ENCODE measurements at regions not wholly inside any gene's neighbourhood (a gene's known extent, or its start where the extent isn't known, plus 50 kb on each side); places are given as distances from the start of the nearest gene placed in this dataset.

GRCh38 chr9:90967145-90967538 lies 165.5 kb downstream of the SYK start:
- Histone ChIP-seq H3K4me1 (ENCODE audit: control insufficient read depth in 1 of 2, extremely low read depth in 1 of 2, insufficient read depth in 2 of 2, low read length in 2 of 2) (peaks cover 0 to 2% of the 10 kb centered on the region in 2 experiments), H3K9me3 (no peaks in the 10 kb centered on the region), H3K4me3 (ENCODE audit: control insufficient read depth in 1 of 2, extremely low read depth in 1 of 2, low read length in 1 of 2) (no peak overlapping the region), H3K27me3 (replicated peaks in 1 of 2; ENCODE audit: control insufficient read depth in 2 of 2, extremely low read depth in 1 of 2, insufficient read depth in 2 of 2, low read length in 1 of 2) (peaks cover 0 to 24% of the 10 kb centered on the region in 2 experiments), H3K27ac (ENCODE audit: low read length) (no peak overlapping the region), H3K36me3 (ENCODE audit: control insufficient read depth in 2 of 2, extremely low read depth in 1 of 2, insufficient read depth in 1 of 2, low read length in 1 of 2) (no peaks in the 10 kb centered on the region)
- POLR2A ChIA-PET, result no interaction called here
- Mint-ChIP-seq H3K27ac (no peak overlapping the region), H3K9me3 (peaks cover 0 to 2% (median 0%) of the 10 kb centered on the region in 3 donors), H3K27me3 (peaks cover 27 to 31% of the 10 kb centered on the region in 2 donors), H3K4me1 (peaks cover 3 to 13% (median 4%) of the 10 kb centered on the region in 3 donors), H3K4me3 (no peak overlapping the region), H3K36me3 (no peaks in the 10 kb centered on the region)
- no peak for ATAC-seq (replicated peaks in 1 of 4)
- CTCF ChIA-PET, result no interaction called here
- no CpG with 5 or more reads among the region's 7 CpGs for WGBS (ENCODE audit: insufficient coverage)
- DNase-seq, result no peak

- 93% methylated on average over 3 of the region's 10 CpGs for WGBS (ENCODE audit: insufficient coverage)
- Histone ChIP-seq H3K27ac (ENCODE audit: low read length) (no peak overlapping the region), H3K4me1 (ENCODE audit: control insufficient read depth in 1 of 2, extremely low read depth in 1 of 2, insufficient read depth in 2 of 2, low read length in 2 of 2) (peaks cover 0 to 2% of the 10 kb centered on the region in 2 experiments), H3K36me3 (ENCODE audit: control insufficient read depth in 2 of 2, extremely low read depth in 1 of 2, insufficient read depth in 1 of 2, low read length in 1 of 2) (no peaks in the 10 kb centered on the region), H3K9me3 (no peaks in the 10 kb centered on the region), H3K27me3 (replicated peaks in 1 of 2; ENCODE audit: control insufficient read depth in 2 of 2, extremely low read depth in 1 of 2, insufficient read depth in 2 of 2, low read length in 1 of 2) (peaks cover 0 to 23% of the 10 kb centered on the region in 2 experiments), H3K4me3 (ENCODE audit: control insufficient read depth in 1 of 2, extremely low read depth in 1 of 2, low read length in 1 of 2) (no peak overlapping the region)
- Mint-ChIP-seq H3K4me3 (no peak overlapping the region), H3K27me3 (peaks cover 17 to 19% of the 10 kb centered on the region in 2 donors), H3K9me3 (no peaks in the 10 kb centered on the region), H3K4me1 (peaks cover 3 to 4% (median 4%) of the 10 kb centered on the region in 3 donors), H3K27ac (no peak overlapping the region), H3K36me3 (no peaks in the 10 kb centered on the region)
- ChIA-PET POLR2A (no interaction called here), CTCF (no interaction called here)
- ATAC-seq (replicated peaks in 1 of 4) (no peak), DNase-seq (no peak)
Measured at GRCh38 chr9:90969021-90969675, 167.5 kb downstream of the SYK start.

GRCh38 chr9:90970608-90971007 lies 169.0 kb downstream of the SYK start:
- ChIA-PET CTCF (no interaction called here), POLR2A (no interaction called here)
- DNase-seq, result no peak
- H3K4me1 Mint-ChIP-seq, result peaks cover 0 to 3% (median 0%) of the 10 kb centered on the region in 3 donors
- Histone ChIP-seq H3K4me1 (ENCODE audit: control insufficient read depth in 1 of 2, extremely low read depth in 1 of 2, insufficient read depth in 2 of 2, low read length in 2 of 2) (no peaks in the 10 kb centered on the region), H3K27me3 (replicated peaks in 1 of 2; ENCODE audit: control insufficient read depth in 2 of 2, extremely low read depth in 1 of 2, insufficient read depth in 2 of 2, low read length in 1 of 2) (peaks cover 0 to 10% of the 10 kb centered on the region in 2 experiments), H3K4me3 (ENCODE audit: control insufficient read depth in 1 of 2, extremely low read depth in 1 of 2, low read length in 1 of 2) (no peak overlapping the region), H3K27ac (ENCODE audit: low read length) (no peak overlapping the region), H3K9me3 (no peaks in the 10 kb centered on the region), H3K36me3 (ENCODE audit: control insufficient read depth in 2 of 2, extremely low read depth in 1 of 2, insufficient read depth in 1 of 2, low read length in 1 of 2) (no peaks in the 10 kb centered on the region)
- ATAC-seq (replicated peaks in 1 of 4), result no peak
- H3K4me3 Mint-ChIP-seq, result no peak overlapping the region
- H3K27ac Mint-ChIP-seq, result no peak overlapping the region
- no peaks in the 10 kb centered on the region for H3K9me3 Mint-ChIP-seq
- WGBS (ENCODE audit: insufficient coverage), result 92% methylated on average over 2 of the region's 9 CpGs
- H3K27me3 Mint-ChIP-seq, result peaks cover 2 to 14% of the 10 kb centered on the region in 2 donors
- H3K36me3 Mint-ChIP-seq, result no peaks in the 10 kb centered on the region

- no peaks in the 10 kb centered on the region for H3K9me3 ChIP-seq
- DNase-seq (no peak), ATAC-seq (replicated peaks in 1 of 4) (no peak)
- peaks cover 0 to 9% of the 10 kb centered on the region in 2 experiments for H3K27me3 ChIP-seq (replicated peaks in 1 of 2; ENCODE audit: control insufficient read depth in 2 of 2, extremely low read depth in 1 of 2, insufficient read depth in 2 of 2, low read length in 1 of 2)
- no peak overlapping the region for H3K27ac ChIP-seq (ENCODE audit: low read length)
- H3K4me1 Mint-ChIP-seq, result no peaks in the 10 kb centered on the region
- no peaks in the 10 kb centered on the region for H3K36me3 ChIP-seq (ENCODE audit: control insufficient read depth in 2 of 2, extremely low read depth in 1 of 2, insufficient read depth in 1 of 2, low read length in 1 of 2)
- no peaks in the 10 kb centered on the region for H3K36me3 Mint-ChIP-seq
- no peaks in the 10 kb centered on the region for H3K9me3 Mint-ChIP-seq
- H3K4me1 ChIP-seq (ENCODE audit: control insufficient read depth in 1 of 2, extremely low read depth in 1 of 2, insufficient read depth in 2 of 2, low read length in 2 of 2), result no peaks in the 10 kb centered on the region
- POLR2A ChIA-PET, result no interaction called here
- H3K27me3 Mint-ChIP-seq, result peaks cover 0 to 8% of the 10 kb centered on the region in 2 donors
- no peak overlapping the region for H3K27ac Mint-ChIP-seq
- H3K4me3 Mint-ChIP-seq, result no peak overlapping the region
- no peak overlapping the region for H3K4me3 ChIP-seq (ENCODE audit: control insufficient read depth in 1 of 2, extremely low read depth in 1 of 2, low read length in 1 of 2)
- 90% methylated on average over 5 of the region's 6 CpGs for WGBS (ENCODE audit: insufficient coverage)
- CTCF ChIA-PET, result no interaction called here
Measured at GRCh38 chr9:90972057-90972456, 170.4 kb downstream of the SYK start.

GRCh38 chr9:90974016-90974415 lies 172.4 kb downstream of the SYK start:
- POLR2A ChIA-PET, result no interaction called here
- no peaks in the 10 kb centered on the region for H3K36me3 ChIP-seq (ENCODE audit: control insufficient read depth in 2 of 2, extremely low read depth in 1 of 2, insufficient read depth in 1 of 2, low read length in 1 of 2)
- no peaks in the 10 kb centered on the region for H3K36me3 Mint-ChIP-seq
- no peaks in the 10 kb centered on the region for H3K9me3 ChIP-seq
- H3K4me1 ChIP-seq (ENCODE audit: control insufficient read depth in 1 of 2, extremely low read depth in 1 of 2, insufficient read depth in 2 of 2, low read length in 2 of 2), result no peaks in the 10 kb centered on the region
- peaks cover 8 to 12% of the 10 kb centered on the region in 2 donors for H3K27me3 Mint-ChIP-seq
- no peak for ATAC-seq (replicated peaks in 1 of 4)
- H3K27ac ChIP-seq (ENCODE audit: low read length), result no peak overlapping the region
- H3K4me1 Mint-ChIP-seq, result no peaks in the 10 kb centered on the region
- H3K27ac Mint-ChIP-seq, result no peak overlapping the region
- H3K4me3 ChIP-seq (ENCODE audit: control insufficient read depth in 1 of 2, extremely low read depth in 1 of 2, low read length in 1 of 2), result no peak overlapping the region
- DNase-seq, result no peak
- no peaks in the 10 kb centered on the region for H3K9me3 Mint-ChIP-seq
- H3K27me3 ChIP-seq (replicated peaks in 1 of 2; ENCODE audit: control insufficient read depth in 2 of 2, extremely low read depth in 1 of 2, insufficient read depth in 2 of 2, low read length in 1 of 2), result peaks cover 0 to 8% of the 10 kb centered on the region in 2 experiments
- no peak overlapping the region for H3K4me3 Mint-ChIP-seq
- CTCF ChIA-PET, result no interaction called here
- WGBS (ENCODE audit: insufficient coverage), result 100% methylated on average over 1 of the region's 5 CpGs

GRCh38 chr9:90974643-90975245 lies 173.1 kb downstream of the SYK start:
- Histone ChIP-seq H3K4me1 (ENCODE audit: control insufficient read depth in 1 of 2, extremely low read depth in 1 of 2, insufficient read depth in 2 of 2, low read length in 2 of 2) (no peaks in the 10 kb centered on the region), H3K27me3 (replicated peaks in 1 of 2; ENCODE audit: control insufficient read depth in 2 of 2, extremely low read depth in 1 of 2, insufficient read depth in 2 of 2, low read length in 1 of 2) (peaks cover 0 to 8% of the 10 kb centered on the region in 2 experiments), H3K4me3 (ENCODE audit: control insufficient read depth in 1 of 2, extremely low read depth in 1 of 2, low read length in 1 of 2) (no peak overlapping the region), H3K27ac (ENCODE audit: low read length) (no peak overlapping the region), H3K36me3 (ENCODE audit: control insufficient read depth in 2 of 2, extremely low read depth in 1 of 2, insufficient read depth in 1 of 2, low read length in 1 of 2) (no peaks in the 10 kb centered on the region), H3K9me3 (no peaks in the 10 kb centered on the region)
- ChIA-PET CTCF (no interaction called here), POLR2A (no interaction called here)
- Mint-ChIP-seq H3K36me3 (no peaks in the 10 kb centered on the region), H3K4me1 (no peaks in the 10 kb centered on the region), H3K4me3 (no peak overlapping the region), H3K9me3 (no peaks in the 10 kb centered on the region), H3K27ac (no peak overlapping the region), H3K27me3 (peaks cover 12 to 15% of the 10 kb centered on the region in 2 donors)
- no peak for DNase-seq
- ATAC-seq (replicated peaks in 1 of 4), result no peak
- WGBS (ENCODE audit: insufficient coverage), result 81% methylated on average over 2 of the region's 9 CpGs
